OCI-LY7 (cell line): ENCODE measurements at regions not wholly inside any gene's neighbourhood (a gene's known extent, or its start where the extent isn't known, plus 50 kb on each side); places are given as distances from the start of the nearest gene placed in this dataset.

Experiments used
- CTCF ChIP-seq: fragments of 200-600 bp; sonication (generic); conservative IDR thresholded peaks from 2 replicates; pipeline ENCODE4 v1.5.1; 2014; ENCODE audit warnings: mild to moderate bottlenecking, antibody characterized with exemption, low read length, moderate library complexity, mixed read lengths
- EZH2phosphoT487 ChIP-seq: fragments of 200-600 bp; sonication (generic); IDR thresholded peaks from 2 replicates; pipeline ENCODE4 v1.6.1; 2018; ENCODE audit warnings: low read depth, borderline replicate concordance, mild to moderate bottlenecking, mixed run types, antibody characterized with exemption, low read length, moderate library complexity, mixed read lengths

DNA sequence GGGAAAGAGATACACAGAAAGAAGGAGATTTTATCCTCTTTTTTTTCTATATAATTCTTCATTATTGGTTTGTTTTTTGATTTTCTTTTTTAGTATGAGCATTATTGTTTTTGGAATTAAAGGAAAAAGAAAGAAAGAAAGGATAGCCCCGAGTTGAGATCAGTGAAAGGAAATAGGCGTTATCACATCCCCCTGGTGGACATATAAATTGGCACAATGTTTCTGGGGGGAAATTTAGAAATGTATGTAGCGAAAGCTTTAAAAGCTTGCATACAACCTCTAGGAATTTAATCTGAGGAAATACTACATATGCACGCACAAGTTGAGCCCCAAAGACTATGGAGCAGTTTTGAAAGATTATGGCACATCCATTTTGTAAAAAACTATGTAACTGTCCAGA is 226.3 kb upstream of the LDB2 start:
- TF ChIP-seq CTCF (peak; percentile 47; the same call in 1 of the 2 replicates), EZH2phosphoT487 (no peak)
